Ishikawa (cell line): ENCODE measurements at regions not wholly inside any gene's neighbourhood (a gene's known extent, or its start where the extent isn't known, plus 50 kb on each side); places are given as distances from the start of the nearest gene placed in this dataset.

Experiments
- CREB1 ChIP-seq: IDR thresholded peaks from 2 replicates; pipeline ENCODE4 v1.6.1; 2012; ENCODE audit warnings: low read depth
- EGR1 ChIP-seq: IDR thresholded peaks from 2 replicates; pipeline ENCODE4 v1.6.1; 2012
- EP300 ChIP-seq: IDR thresholded peaks from 2 replicates; pipeline ENCODE4 v1.6.1; 2012; ENCODE audit warnings: borderline replicate concordance
- RAD21 ChIP-seq: IDR thresholded peaks from 2 replicates; pipeline ENCODE4 v1.6.1; 2012; ENCODE audit warnings: low read depth
- REST ChIP-seq: IDR thresholded peaks from 2 replicates; pipeline ENCODE4 v1.6.1; 2012; ENCODE audit warnings: low read depth, mild to moderate bottlenecking
- TCF12 ChIP-seq: IDR thresholded peaks from 2 replicates; pipeline ENCODE4 v1.6.1; 2012; ENCODE audit warnings: low read depth
- TEAD4 ChIP-seq: IDR thresholded peaks from 2 replicates; pipeline ENCODE4 v1.6.1; 2012
- USF1 ChIP-seq: IDR thresholded peaks from 2 replicates; pipeline ENCODE4 v1.6.1; 2012
- YY1 ChIP-seq: IDR thresholded peaks from 2 replicates; pipeline ENCODE4 v1.6.1; 2012; ENCODE audit warnings: low read depth
- ZBTB7A ChIP-seq: IDR thresholded peaks from 2 replicates; pipeline ENCODE4 v1.6.1; 2012; ENCODE audit warnings: low read depth

- TF ChIP-seq RAD21 (no peak), USF1 (no peak), ZBTB7A (no peak), REST (no peak), EP300 (no peak), YY1 (no peak), TEAD4 (no peak), TCF12 (no peak), EGR1 (no peak), CREB1 (no peak)
Observed at GRCh38 chr15:60162968-60163355, 158.9 kb downstream of the FOXB1 start.
